OCI-LY7 (cell line): ENCODE measurements at regions not wholly inside any gene's neighbourhood (a gene's known extent, or its start where the extent isn't known, plus 50 kb on each side); places are given as distances from the start of the nearest gene placed in this dataset.

Experiments used
- CTCF ChIP-seq: fragments of 200-600 bp; sonication (generic); conservative IDR thresholded peaks from 2 replicates; pipeline ENCODE4 v1.5.1; 2014; ENCODE audit warnings: mild to moderate bottlenecking, antibody characterized with exemption, low read length, moderate library complexity, mixed read lengths
- EZH2phosphoT487 ChIP-seq: fragments of 200-600 bp; sonication (generic); IDR thresholded peaks from 2 replicates; pipeline ENCODE4 v1.6.1; 2018; ENCODE audit warnings: low read depth, borderline replicate concordance, mild to moderate bottlenecking, mixed run types, antibody characterized with exemption, low read length, moderate library complexity, mixed read lengths

- TF ChIP-seq CTCF (no peak), EZH2phosphoT487 (no peak)
These were observed 275.2 kb upstream of the TOPAZ1 start for GRCh38 chr3:43966530-43966929.
